ENCODE measurements at regions not wholly inside any gene's neighbourhood (a gene's known extent, or its start where the extent isn't known, plus 50 kb on each side); places are given as distances from the start of the nearest gene placed in this dataset.
"Not testable (repeated sequence)": the region's sequence is repeated elsewhere in the genome, so short reads cannot be mapped to it uniquely, and the experiment has no call there.

DNA sequence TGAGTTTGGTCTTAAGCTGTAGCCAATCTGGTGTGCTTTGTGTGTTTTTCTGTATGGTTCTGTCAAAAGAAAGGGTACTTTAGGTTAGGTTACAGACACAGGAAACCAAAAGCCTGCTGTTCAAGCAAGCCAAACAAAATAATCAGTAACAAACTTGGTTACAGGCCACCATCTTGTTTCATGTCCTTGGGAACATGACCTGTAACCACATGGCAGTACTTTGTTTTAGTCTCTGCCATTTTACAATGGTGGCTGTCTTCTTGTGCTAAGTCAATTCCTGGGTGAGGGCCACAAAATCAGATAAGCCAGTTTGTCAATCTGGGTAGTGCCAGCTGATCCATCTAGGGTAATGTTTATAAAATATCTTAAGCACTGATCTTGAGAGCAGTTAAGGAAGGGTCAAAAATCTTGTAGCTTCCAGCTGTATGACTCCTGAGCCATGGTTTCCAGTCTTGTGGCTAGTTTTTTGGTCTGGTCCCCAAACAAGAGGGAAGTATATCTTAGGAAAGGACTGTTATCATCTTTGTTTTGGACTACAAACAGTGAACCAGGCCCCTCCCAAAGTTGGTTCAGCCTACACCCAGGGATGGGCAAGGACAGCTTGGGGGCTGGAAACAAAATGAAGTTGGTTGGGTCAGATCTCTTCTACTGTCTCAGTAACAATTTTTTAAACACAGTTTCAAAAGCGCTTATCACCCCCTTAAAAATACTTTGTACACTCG lies 90.0 kb downstream of the IGLL5 start:
- no peak for DNase-seq (ENCODE audit: low spot score)

DNA sequence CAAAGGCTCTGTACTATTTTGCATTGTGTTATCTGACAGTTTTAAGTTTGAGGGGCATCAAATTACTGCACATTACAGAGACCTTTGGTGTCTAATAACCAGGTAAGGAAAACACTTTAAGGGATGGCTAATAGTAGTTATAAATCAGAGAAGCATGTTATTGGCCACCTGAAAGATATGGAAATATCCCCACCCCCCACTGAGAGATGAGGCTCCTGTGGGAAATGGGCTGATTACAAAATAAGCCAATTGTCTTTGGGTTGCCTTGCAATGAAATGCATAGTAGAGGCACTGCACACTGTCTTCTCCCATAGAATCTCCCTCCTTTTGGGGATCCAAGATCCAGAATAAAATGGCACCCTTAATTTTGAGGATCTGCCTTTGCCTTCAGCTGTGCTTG lies 91.0 kb downstream of the IGLL5 start:
- no peak for DNase-seq (ENCODE audit: low spot score)

DNA sequence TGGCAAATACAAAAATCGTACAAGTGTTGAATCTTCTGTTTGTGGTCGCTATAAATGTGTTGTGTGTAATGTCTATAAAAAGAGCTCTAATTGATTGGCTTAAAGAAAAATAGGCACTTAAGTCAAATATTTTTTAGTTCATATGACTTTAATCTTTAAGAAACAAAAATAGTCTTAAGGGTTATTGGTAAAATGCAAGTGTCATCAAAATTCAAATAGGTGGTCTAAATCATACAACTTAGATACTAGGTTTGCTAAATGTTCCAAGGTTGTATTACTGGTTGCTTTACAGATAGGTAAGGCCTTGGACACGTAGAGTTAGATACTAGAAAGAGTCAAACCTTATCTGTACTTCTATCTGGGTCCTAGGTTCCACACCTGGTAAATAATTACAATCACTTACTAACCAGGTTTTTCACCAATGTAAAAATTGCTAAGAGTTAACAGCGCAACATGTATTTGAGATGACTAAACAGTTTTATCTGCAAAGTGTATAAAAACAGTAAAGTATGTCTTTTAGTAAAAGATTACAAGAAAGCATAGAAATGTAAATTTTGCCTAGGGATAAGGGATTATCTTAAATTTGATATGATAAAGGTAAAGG lies 91.1 kb upstream of the GNAZ start:
- DNase-seq (ENCODE audit: low spot score), result no peak

DNA sequence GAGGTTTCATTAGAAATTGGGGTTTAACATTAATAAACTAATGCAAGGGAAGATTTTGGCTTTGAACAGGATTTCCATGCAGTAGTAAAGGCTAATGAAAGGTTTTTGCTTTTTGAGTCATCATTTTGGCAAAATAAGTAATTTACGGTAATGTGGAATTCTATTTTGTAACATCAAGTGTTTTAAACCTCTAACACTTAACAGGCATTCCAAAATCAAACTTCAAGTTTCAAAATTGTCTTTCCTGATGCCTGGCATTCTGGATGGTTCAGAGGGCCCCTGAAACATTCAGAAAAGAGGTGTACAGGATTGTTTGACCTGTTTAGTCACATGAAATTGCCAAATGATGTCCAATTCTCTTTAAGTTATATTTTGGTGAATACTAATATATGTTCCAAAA lies 90.4 kb upstream of the GNAZ start:
- no peak for DNase-seq (ENCODE audit: low spot score)

- DNase-seq (ENCODE audit: low spot score), result no peak
Measured at GRCh38 chr22:22981670-22982571, 88.4 kb upstream of the GNAZ start.

DNA sequence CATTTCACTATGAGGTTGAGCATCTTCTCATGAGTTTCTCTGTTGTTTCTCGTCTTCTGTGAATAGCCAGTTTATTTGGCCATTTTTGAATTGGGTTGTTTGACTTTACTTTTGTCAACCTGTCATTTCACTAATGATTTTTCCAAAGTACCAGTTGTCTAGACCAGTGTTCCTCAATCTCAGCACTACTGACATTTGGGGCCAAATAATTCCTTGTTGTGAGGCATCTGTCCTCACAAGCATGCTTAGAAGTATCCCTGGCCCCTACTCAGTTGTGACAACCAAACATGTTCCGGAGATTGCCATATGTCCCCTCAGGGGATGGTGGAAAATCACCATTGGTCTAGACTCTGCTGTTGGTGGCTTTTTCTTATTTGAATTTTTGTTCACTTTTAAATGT lies 87.7 kb upstream of the GNAZ start:
- no peak for DNase-seq (ENCODE audit: low spot score)

GRCh38 chr22:22983123-22983522 lies 87.2 kb upstream of the GNAZ start:
- DNase-seq (ENCODE audit: low spot score), result no peak

GRCh38 chr22:22983816-22984215 lies 86.5 kb upstream of the GNAZ start:
- DNase-seq (ENCODE audit: low spot score), result no peak

- DNase-seq (ENCODE audit: low spot score), result no peak
Measured at GRCh38 chr22:22984967-22985366, 85.4 kb upstream of the GNAZ start.

GRCh38 chr22:22986008-22986407 lies 84.3 kb upstream of the GNAZ start:
- no peak for DNase-seq (ENCODE audit: low spot score)

- DNase-seq (ENCODE audit: low spot score), result no peak
Measured at GRCh38 chr22:22986640-22987039, 83.7 kb upstream of the GNAZ start.

DNA sequence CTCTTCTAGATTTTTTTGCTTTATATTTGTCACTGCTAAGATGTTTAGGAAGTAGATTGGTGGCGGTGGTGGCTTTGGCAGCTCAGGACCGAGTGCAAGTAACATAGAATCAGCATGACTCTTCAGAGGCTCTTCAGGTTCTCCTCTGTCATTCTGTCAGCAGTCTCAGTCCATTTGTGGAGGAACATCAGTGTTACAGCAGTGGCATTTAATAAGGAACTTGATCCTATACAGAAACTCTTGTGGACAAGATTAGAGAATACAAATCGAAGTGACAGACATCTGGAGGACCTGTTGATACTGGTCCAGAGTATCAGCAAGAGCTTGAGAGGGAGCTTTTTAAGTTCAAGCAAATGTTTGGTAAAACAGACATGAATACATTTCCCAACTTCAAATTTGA lies 82.2 kb upstream of the GNAZ start:
- no peak for DNase-seq (ENCODE audit: low spot score)

DNA sequence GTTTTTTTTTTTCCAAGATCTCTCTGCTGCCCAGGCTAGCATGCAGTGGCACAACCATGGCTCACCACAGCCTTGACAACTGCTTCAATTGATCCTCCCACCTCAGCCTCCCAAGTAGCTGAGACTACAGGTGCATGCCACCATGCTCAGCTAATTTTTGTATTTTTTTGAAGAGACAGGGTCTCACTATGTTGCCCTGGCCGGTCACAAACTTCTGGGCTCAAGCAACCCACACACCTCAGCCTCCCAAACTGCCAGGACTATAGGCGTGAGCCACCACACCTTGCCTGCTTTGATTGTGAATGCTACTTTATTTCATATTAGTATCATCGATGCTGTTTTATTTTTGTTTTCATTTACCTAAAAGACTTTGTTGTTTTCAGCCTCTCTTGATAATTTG lies 81.5 kb upstream of the GNAZ start:
- DNase-seq (ENCODE audit: low spot score), result no peak

DNA sequence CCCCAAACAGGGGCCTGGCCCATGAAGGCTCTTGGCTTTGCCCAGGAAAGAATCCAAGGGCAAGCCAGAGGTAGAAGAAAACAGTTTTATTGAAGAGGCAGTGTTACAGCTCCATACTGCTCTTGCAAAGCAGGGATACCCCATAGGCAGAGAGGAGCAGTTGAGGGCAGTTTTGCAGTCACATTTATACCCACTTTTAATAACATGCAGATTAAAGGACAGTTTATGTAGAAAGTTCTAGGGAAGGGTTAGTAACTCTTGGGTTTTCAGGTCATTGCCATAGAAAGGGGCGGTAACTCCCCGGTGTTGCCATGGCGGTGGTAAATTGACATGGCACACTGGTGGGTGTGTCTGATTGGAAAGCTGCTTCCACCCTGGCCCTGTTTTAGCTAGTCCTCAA lies 80.5 kb upstream of the GNAZ start:
- DNase-seq (ENCODE audit: low spot score), result no peak

- DNase-seq (ENCODE audit: low spot score), result not testable (repeated sequence)
Measured at GRCh38 chr22:22990711-22991505, 79.4 kb upstream of the GNAZ start.

DNA sequence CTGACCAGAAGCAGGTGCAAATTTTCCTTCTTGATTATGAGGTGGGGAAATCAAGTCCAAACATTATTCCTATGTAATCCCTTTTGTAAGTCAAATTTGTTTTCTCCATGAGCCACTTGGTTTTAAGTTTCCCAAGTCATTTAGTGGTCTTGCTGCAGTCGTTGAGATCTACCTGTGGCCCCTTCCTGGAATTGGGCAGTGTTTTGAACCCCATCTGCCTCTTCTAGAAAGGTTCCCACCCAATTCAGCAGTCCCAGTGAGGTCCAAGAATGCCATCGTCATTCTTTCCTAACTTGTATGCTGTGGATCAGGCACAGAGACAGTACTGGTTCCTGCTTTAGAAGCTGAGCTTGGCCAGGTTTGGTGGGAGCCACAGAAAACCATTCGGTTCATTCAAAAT lies 77.8 kb upstream of the GNAZ start:
- no peak for DNase-seq (ENCODE audit: low spot score)

- DNase-seq (ENCODE audit: low spot score), result no peak
Measured at GRCh38 chr22:22993184-22993583, 77.1 kb upstream of the GNAZ start.

DNA sequence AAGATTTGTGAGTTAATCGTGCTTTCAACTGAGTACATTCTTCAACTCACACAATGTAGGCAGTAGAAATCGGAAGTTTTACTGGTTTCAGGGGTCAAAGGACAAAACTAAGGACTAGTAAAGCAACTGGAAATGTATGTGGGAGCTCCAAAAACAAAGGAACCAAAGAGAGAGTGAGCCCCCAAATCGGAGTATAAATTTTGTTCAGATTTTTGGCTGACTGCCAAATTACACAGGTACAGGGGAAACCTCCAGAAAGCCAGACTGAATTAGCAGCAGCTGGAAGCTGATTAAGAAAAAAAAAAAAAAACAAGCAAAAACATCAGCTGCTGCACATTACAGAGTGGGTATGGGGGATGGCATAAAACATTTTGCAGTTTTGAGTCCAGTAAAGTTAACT lies 75.2 kb upstream of the GNAZ start:
- DNase-seq (ENCODE audit: low spot score), result no peak

DNA sequence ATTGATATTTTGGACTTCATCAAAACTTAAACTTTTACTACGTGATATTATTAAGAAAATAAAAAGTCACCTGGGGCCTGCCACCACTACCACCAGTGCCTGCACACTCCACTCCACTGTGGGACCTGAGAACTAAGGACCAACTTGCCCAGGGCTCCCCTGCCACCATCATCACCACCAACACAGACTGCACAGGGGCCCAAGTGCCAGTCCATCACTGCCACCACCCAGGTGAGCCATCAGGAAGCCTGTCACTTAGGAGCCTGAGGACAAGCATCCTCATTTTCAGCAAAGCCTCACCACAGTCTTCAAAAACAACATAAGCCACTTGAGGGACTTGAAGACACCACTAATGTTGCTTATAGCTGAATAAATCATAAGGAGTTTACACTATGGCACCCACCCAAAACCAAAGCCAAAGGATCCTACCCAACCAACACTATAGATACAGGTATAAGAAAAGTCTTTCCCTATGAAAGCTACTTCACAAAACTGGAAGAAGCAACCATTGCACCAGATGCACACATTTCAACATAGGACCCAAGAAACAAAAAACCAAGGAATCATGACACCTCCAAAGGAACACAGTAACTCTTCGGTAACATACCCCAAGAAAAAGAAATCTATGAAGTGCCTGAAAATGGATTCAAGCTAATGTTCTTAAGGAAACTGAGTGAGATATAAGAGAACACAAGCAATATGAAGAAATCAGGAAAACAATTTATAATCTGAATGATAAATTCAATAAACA lies 73.6 kb upstream of the GNAZ start:
- DNase-seq (ENCODE audit: low spot score), result no peak

DNA sequence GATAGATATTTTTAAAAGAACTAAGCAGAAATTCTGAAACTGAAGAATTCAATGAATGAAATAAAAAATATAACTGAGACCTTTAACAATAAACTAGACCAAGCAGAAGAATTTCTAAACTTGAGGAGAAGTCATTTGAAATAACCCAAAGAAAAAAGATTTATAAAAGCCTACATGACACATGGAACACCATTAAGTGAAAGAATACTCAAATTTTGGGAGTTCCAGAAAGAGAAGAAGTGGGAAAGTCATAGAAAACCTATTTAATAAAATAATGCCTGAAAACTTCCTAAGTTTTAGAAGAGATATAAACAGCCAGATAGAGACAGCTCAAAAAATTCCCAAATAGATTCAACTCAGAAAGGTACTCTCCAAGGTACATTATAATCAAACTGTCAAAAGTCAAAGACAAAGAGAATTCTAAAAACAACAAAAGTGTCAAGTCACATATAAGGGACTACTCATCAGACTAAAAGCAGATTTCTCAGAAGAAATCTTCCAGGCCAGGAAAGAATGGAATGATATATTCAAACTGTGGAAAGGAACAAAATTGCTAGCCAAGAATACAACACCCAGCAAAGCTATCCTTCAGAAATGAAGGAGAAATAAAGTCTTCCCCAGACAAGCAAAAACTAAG lies 72.9 kb upstream of the GNAZ start:
- DNase-seq (ENCODE audit: low spot score), result no peak

GRCh38 chr22:22997988-22998387 lies 72.3 kb upstream of the GNAZ start:
- DNase-seq (ENCODE audit: low spot score), result no peak

All from ureter (tissue), 1 donor.